ENCODE measurements at regions not wholly inside any gene's neighbourhood (a gene's known extent, or its start where the extent isn't known, plus 50 kb on each side); places are given as distances from the start of the nearest gene placed in this dataset.

GRCh38 chr9:87138128-87139040 is 191.1 kb upstream of the GAS1 start:
- H3K4me1 ChIP-seq (replicated peaks in 1 of 4; ENCODE audit: control insufficient read depth in 3 of 4, insufficient read depth in 4 of 4, low read length in 3 of 4): no peaks in the 10 kb centered on the region

More at GRCh38 chr9:87138128-87139040, 191.1 kb upstream of the GAS1 start:
- Histone ChIP-seq H3K56ac (replicated peaks; ENCODE audit: insufficient read length, low read depth, low read length) (no peak overlapping the region), H2BK20ac (ENCODE audit: low read length) (no peak overlapping the region), H3K23me2 (ENCODE audit: low read depth, low read length) (no peaks in the 10 kb centered on the region; the same call in 1 of the 2 replicates), H2AFZ (ENCODE audit: low read length) (no peak overlapping the region), H3K36me3 (ENCODE audit: control insufficient read depth in 2 of 4, insufficient read depth in 4 of 4, low read length in 3 of 4) (no peaks in the 10 kb centered on the region), H2BK5ac (ENCODE audit: low read depth, low read length) (no peak overlapping the region), H3K9me3 (ENCODE audit: insufficient read depth in 2 of 2, low read depth in 1 of 2, low read length in 1 of 2) (no peaks in the 10 kb centered on the region), H3K23ac (ENCODE audit: insufficient read length) (no peak overlapping the region), H3K4ac (replicated peaks; ENCODE audit: insufficient read length, low read depth, low read length) (no peak overlapping the region), H3K27me3 (replicated peaks in 1 of 4; ENCODE audit: control insufficient read depth in 3 of 4, extremely low read depth in 1 of 4, insufficient read depth in 3 of 4, low read length in 3 of 4) (no peaks in the 10 kb centered on the region), H3K4me3 (ENCODE audit: extremely low read depth in 1 of 4, insufficient read depth in 2 of 4, low read depth in 3 of 4, low read length in 4 of 4) (no peak overlapping the region), H4K91ac (replicated peaks; ENCODE audit: insufficient read length, low read length) (no peak overlapping the region), H4K5ac (ENCODE audit: insufficient read length, low read depth, low read length) (no peak overlapping the region), H4K8ac (ENCODE audit: extremely low read depth, insufficient read depth, low read length) (no peak overlapping the region), H3K18ac (ENCODE audit: extremely low read depth, low read length) (no peak overlapping the region), H3K9ac (replicated peaks in 1 of 4; ENCODE audit: extremely low read depth in 1 of 4, low read depth in 3 of 4, low read length in 3 of 4) (no peak overlapping the region), H3K14ac (ENCODE audit: insufficient read length) (no peak overlapping the region), H3K79me2 (ENCODE audit: control insufficient read depth in 1 of 2, insufficient read depth in 2 of 2, low read length in 2 of 2) (no peaks in the 10 kb centered on the region), H2AK5ac (ENCODE audit: low read depth, low read length) (no peak overlapping the region), H3K4me2 (ENCODE audit: insufficient read depth in 1 of 2, low read depth in 2 of 2, low read length in 2 of 2) (no peak overlapping the region), H4K20me1 (replicated peaks in 1 of 2; ENCODE audit: control insufficient read depth in 1 of 2, insufficient read depth in 2 of 2, low read length in 2 of 2) (no peaks in the 10 kb centered on the region), H3K27ac (ENCODE audit: low read depth, low read length) (no peak overlapping the region), H2BK15ac (ENCODE audit: low read length) (no peak overlapping the region), H3K79me1 (ENCODE audit: low read depth, low read length) (no peaks in the 10 kb centered on the region), H2BK12ac (ENCODE audit: low read depth, low read length) (no peak overlapping the region), H2BK120ac (replicated peaks; ENCODE audit: low read depth, low read length) (no peak overlapping the region)
- POLR2A ChIA-PET (ENCODE audit: partially characterized antibody): no interaction called here
- TF ChIP-seq KDM1A (IDR thresholded peaks at IDR 0.05; ENCODE audit: borderline replicate concordance, low read length) (no peak), TEAD4 (IDR thresholded peaks at IDR 0.05; ENCODE audit: low read depth, low read length) (no peak), BRCA1 (IDR thresholded peaks at IDR 0.05; ENCODE audit: low read depth, low read length) (no peak), SIRT6 (IDR thresholded peaks at IDR 0.05; ENCODE audit: low read length) (no peak), BACH1 (IDR thresholded peaks at IDR 0.05; ENCODE audit: low read length) (no peak)
- no peak for DNase-seq (ENCODE audit: low read depth in 1 of 2, low spot score in 2 of 2)
- CTCF ChIA-PET (ENCODE audit: partially characterized antibody): interaction anchor here (0.6 to 0.7 kb wide), 3 partner anchors 512 to 704 kb away, joined by 3 read pairs; no protein-coding TSS in a partner anchor
- FAIRE-seq: no peak
- WGBS, 2 experiments (ENCODE audit: extremely low coverage in 1 of 2, insufficient coverage in 1 of 2, insufficient read length in 1 of 2, insufficient replicate concordance in 2 of 2, low coverage in 1 of 2, low lambda C conversion rate in 2 of 2, missing lambda C conversion rate in 1 of 2): 83% methylated on average over 1 of the region's 1 CpG; no CpG with 5 or more reads in 1 of the 2 experiments
